ENCODE measurements at regions not wholly inside any gene's neighbourhood (a gene's known extent, or its start where the extent isn't known, plus 50 kb on each side); places are given as distances from the start of the nearest gene placed in this dataset.

- no peak for DNase-seq (ENCODE audit: extremely low spot score)
- H3K4me1 ChIP-seq: peaks cover 3 to 13% (median 7%) of the 10 kb centered on the region in 4 donors
- intact Hi-C loops (cut with DNase I): no loop called here
- no peak for TF ChIP-seq POLR2A (IDR thresholded peaks at IDR 0.05; ENCODE audit: low read depth)
- no peak for TF ChIP-seq POLR2AphosphoS5 (IDR thresholded peaks at IDR 0.05)
- no peaks in the 10 kb centered on the region for H3K9me3 ChIP-seq
- peak overlapping the region in 1 of 4 donors; percentile 71 for H3K27ac ChIP-seq (replicated peaks in 1 of 4)
- no peak overlapping the region for H3K4me3 ChIP-seq
- no peaks in the 10 kb centered on the region for H3K36me3 ChIP-seq
- no peaks in the 10 kb centered on the region for H3K27me3 ChIP-seq
- WGBS: 63% methylated on average over 1 of the region's 1 CpG
Measured at GRCh38 chr5:33319151-33319550, 121.6 kb upstream of the TARS1 start.

- Histone ChIP-seq H3K27ac (replicated peaks in 1 of 4) (peak overlapping the region; percentile 24 to 71 (median 56)), H3K4me3 (no peak overlapping the region), H3K9me3 (no peaks in the 10 kb centered on the region), H3K27me3 (no peaks in the 10 kb centered on the region), H3K36me3 (no peaks in the 10 kb centered on the region), H3K4me1 (peaks cover 3 to 15% (median 11%) of the 10 kb centered on the region in 4 donors)
- 81% methylated on average over 1 of the region's 1 CpG for WGBS
- TF ChIP-seq CTCF (IDR thresholded peaks at IDR 0.05): no peak
- no peak for TF ChIP-seq POLR2A (IDR thresholded peaks at IDR 0.05; ENCODE audit: low read depth)
- no peak for TF ChIP-seq POLR2AphosphoS5 (IDR thresholded peaks at IDR 0.05)
- no peak for TF ChIP-seq EP300 (IDR thresholded peaks at IDR 0.05)
- intact Hi-C loops (cut with DNase I): no loop called here
- DNase-seq (ENCODE audit: extremely low spot score): no peak
Measured at GRCh38 chr5:33319841-33320240, 120.9 kb upstream of the TARS1 start.

GRCh38 chr5:33321026-33321425 lies 119.7 kb upstream of the TARS1 start:
- H3K4me3 ChIP-seq: no peak overlapping the region
- intact Hi-C loops (cut with DNase I): no loop called here
- peaks cover 3 to 21% (median 16%) of the 10 kb centered on the region in 4 donors for H3K4me1 ChIP-seq
- 52% methylated on average over 1 of the region's 1 CpG for WGBS
- no peaks in the 10 kb centered on the region for H3K27me3 ChIP-seq
- H3K27ac ChIP-seq (replicated peaks in 1 of 4): peak overlapping the region in 3 of 4 donors; percentile 48 to 71 (median 63)
- H3K9me3 ChIP-seq: no peaks in the 10 kb centered on the region
- TF ChIP-seq POLR2A (IDR thresholded peaks at IDR 0.05; ENCODE audit: low read depth): no peak
- no peak for TF ChIP-seq CTCF (IDR thresholded peaks at IDR 0.05)
- TF ChIP-seq POLR2AphosphoS5 (IDR thresholded peaks at IDR 0.05): peak; percentile 52 to 74
- TF ChIP-seq EP300 (IDR thresholded peaks at IDR 0.05): no peak
- DNase-seq (ENCODE audit: extremely low spot score): no peak
- no peaks in the 10 kb centered on the region for H3K36me3 ChIP-seq

GRCh38 chr5:33322632-33323031 lies 118.1 kb upstream of the TARS1 start:
- Histone ChIP-seq H3K4me1 (peaks cover 3 to 21% (median 16%) of the 10 kb centered on the region in 4 donors), H3K27me3 (no peaks in the 10 kb centered on the region), H3K36me3 (no peaks in the 10 kb centered on the region), H3K4me3 (no peak overlapping the region), H3K9me3 (no peaks in the 10 kb centered on the region), H3K27ac (replicated peaks in 1 of 4) (peak overlapping the region in 1 of 4 donors; percentile 19)
- TF ChIP-seq POLR2AphosphoS5 (IDR thresholded peaks at IDR 0.05) (no peak), EP300 (IDR thresholded peaks at IDR 0.05) (no peak), CTCF (IDR thresholded peaks at IDR 0.05) (no peak), POLR2A (IDR thresholded peaks at IDR 0.05; ENCODE audit: low read depth) (no peak)
- no peak for DNase-seq (ENCODE audit: extremely low spot score)
- intact Hi-C loops (cut with DNase I): no loop called here
- WGBS: 82% methylated on average over 4 of the region's 4 CpGs

- Histone ChIP-seq H3K4me3 (no peak overlapping the region), H3K9me3 (no peaks in the 10 kb centered on the region), H3K4me1 (peaks cover 3 to 33% (median 28%) of the 10 kb centered on the region in 4 donors), H3K27me3 (no peaks in the 10 kb centered on the region), H3K27ac (replicated peaks in 1 of 4) (peak overlapping the region in 3 of 4 donors; percentile 4 to 38 (median 38)), H3K36me3 (no peaks in the 10 kb centered on the region)
- TF ChIP-seq POLR2AphosphoS5 (IDR thresholded peaks at IDR 0.05) (no peak), POLR2A (IDR thresholded peaks at IDR 0.05; ENCODE audit: low read depth) (no peak), CTCF (IDR thresholded peaks at IDR 0.05) (no peak), EP300 (IDR thresholded peaks at IDR 0.05) (no peak)
- WGBS: 44% methylated on average over 2 of the region's 2 CpGs
- no peak for DNase-seq (ENCODE audit: extremely low spot score)
- intact Hi-C loops (cut with DNase I): no loop called here
Measured at GRCh38 chr5:33324667-33325307, 116.0 kb upstream of the TARS1 start.

Measured in esophagus muscularis mucosa (tissue), 4 donors.